Body of pancreas (tissue), 4 donors: ENCODE measurements at regions not wholly inside any gene's neighbourhood (a gene's known extent, or its start where the extent isn't known, plus 50 kb on each side); places are given as distances from the start of the nearest gene placed in this dataset.

ENCODE experiments used
- ATAC-seq: fragments of 150-250 bp; one replicate; pipeline ENCODE4 v1.9.1; 2016
- DNase-seq, 4 donors: peaks; one replicate each; pipeline ENCODE4 v3.0.0-alpha.2; 2019
- H3K27ac ChIP-seq, 4 donors: fragments of 200-600 bp; sonication (generic); 1 replicate in 3 of 4; 2 replicates in 1 of 4; pipeline versions ENCODE4 v1.5.1 to v1.6.1; 2016 to 2019; ENCODE audit warnings: mild to moderate bottlenecking in 1 of 4, mixed read lengths in 1 of 4, moderate library complexity in 1 of 4
- H3K27me3 ChIP-seq, 2 donors: fragments of 200-600 bp; sonication (generic); one replicate each; pipeline ENCODE4 v1.6.0; 2016; ENCODE audit warnings: mild to moderate bottlenecking in 1 of 2
- H3K36me3 ChIP-seq, 2 donors: fragments of 200-600 bp; sonication (generic); replicated peaks in 1 of 2; 2 replicates each; pipeline ENCODE4 v1.5.1; 2016; ENCODE audit warnings: low read depth in 2 of 2; ENCODE audit not compliant: insufficient read depth in 1 of 2
- H3K4me1 ChIP-seq: fragments of 200-600 bp; sonication (generic); one replicate; pipeline ENCODE4 v1.6.0; 2016
- H3K4me3 ChIP-seq, 2 donors: fragments of 200-600 bp; sonication (generic); 1 replicate in 1 of 2; 2 replicates in 1 of 2; pipeline ENCODE4 v1.5.1; 2016 to 2019
- H3K9me3 ChIP-seq, 3 donors: fragments of 200-600 bp; sonication (generic); 1 replicate in 2 of 3; 2 replicates in 1 of 3; pipeline ENCODE4 v1.5.1; 2016
- CTCF ChIP-seq, 7 experiments: fragments of 450-650 bp in 4 of 7; fragments of 200-600 bp in 3 of 7; sonication (generic) in 3 of 7; IDR thresholded peaks; one replicate each; pipeline ENCODE4 v1.5.1; 2016 to 2019; ENCODE audit warnings: antibody characterized with exemption in 7 of 7
- POLR2A ChIP-seq, 3 donors: fragments of 450-650 bp; IDR thresholded peaks; one replicate each; pipeline ENCODE4 v1.6.1; 2016; ENCODE audit warnings: antibody characterized with exemption in 3 of 3, mild to moderate bottlenecking in 2 of 3
- WGBS, 2 donors: methylation state at CpG; one replicate each; pipeline ENCODE4 v1.1.5; 2017; 5-methylcytosine and 5-hydroxymethylcytosine counted together
- intact Hi-C: fragments of 100-400 bp; cut with DNase I; formaldehyde crosslinking; loops from one replicate; pipeline ENCODE4 v1.15.1; 2023

- WGBS, 2 donors: 77 to 89% methylated on average over 4 to 5 of the region's 5 CpGs
- intact Hi-C loops: no loop called here
- no peak for TF ChIP-seq CTCF (IDR thresholded peaks at IDR 0.05)
- no peak for TF ChIP-seq POLR2A (IDR thresholded peaks at IDR 0.05)
These were observed 425.2 kb downstream of the GADD45G start for GRCh38 chr9:90029996-90030395.

GRCh38 chr9:90032296-90033027, 427.6 kb downstream of the GADD45G start:
- intact Hi-C loops: no loop called here
- no peak for ATAC-seq
- H3K4me1 ChIP-seq: no peaks in the 10 kb centered on the region
- DNase-seq: no peak
- H3K36me3 ChIP-seq: no peaks in the 10 kb centered on the region
- H3K9me3 ChIP-seq: no peaks in the 10 kb centered on the region
- WGBS, 2 donors: 55 to 65% methylated on average over 9 of the region's 9 CpGs
- no peak overlapping the region for H3K4me3 ChIP-seq
- H3K27ac ChIP-seq: no peak overlapping the region
- no peaks in the 10 kb centered on the region for H3K27me3 ChIP-seq
- TF ChIP-seq CTCF (IDR thresholded peaks at IDR 0.05) (no peak), POLR2A (IDR thresholded peaks at IDR 0.05) (no peak)

More at GRCh38 chr9:90029996-90030395, 425.2 kb downstream of the GADD45G start:
- no peak for ATAC-seq
- Histone ChIP-seq H3K4me1 (no peaks in the 10 kb centered on the region), H3K27me3 (no peaks in the 10 kb centered on the region), H3K9me3 (no peaks in the 10 kb centered on the region), H3K36me3 (no peaks in the 10 kb centered on the region), H3K27ac (no peak overlapping the region), H3K4me3 (no peak overlapping the region)
- no peak for DNase-seq

- Histone ChIP-seq H3K27me3 (no peaks in the 10 kb centered on the region), H3K4me3 (no peak overlapping the region), H3K36me3 (no peaks in the 10 kb centered on the region), H3K9me3 (no peaks in the 10 kb centered on the region), H3K4me1 (no peaks in the 10 kb centered on the region), H3K27ac (no peak overlapping the region)
- intact Hi-C loops: no loop called here
- DNase-seq (no peak), ATAC-seq (no peak)
- WGBS, 2 donors: 89 to 94% methylated on average over 7 of the region's 7 CpGs
- TF ChIP-seq CTCF (IDR thresholded peaks at IDR 0.05) (no peak), POLR2A (IDR thresholded peaks at IDR 0.05) (no peak)
These were observed 428.3 kb downstream of the GADD45G start for GRCh38 chr9:90033028-90033650.

GRCh38 chr9:90034071-90034470, 429.3 kb downstream of the GADD45G start:
- WGBS, 2 donors: 82 to 85% methylated on average over 5 of the region's 5 CpGs
- Histone ChIP-seq H3K27me3 (no peaks in the 10 kb centered on the region), H3K27ac (no peak overlapping the region), H3K4me3 (no peak overlapping the region), H3K36me3 (no peaks in the 10 kb centered on the region), H3K4me1 (no peaks in the 10 kb centered on the region), H3K9me3 (no peaks in the 10 kb centered on the region)
- TF ChIP-seq CTCF (IDR thresholded peaks at IDR 0.05) (no peak), POLR2A (IDR thresholded peaks at IDR 0.05) (no peak)
- intact Hi-C loops: no loop called here
- ATAC-seq (no peak), DNase-seq (no peak)

GRCh38 chr9:90035471-90035870, 430.7 kb downstream of the GADD45G start:
- Histone ChIP-seq H3K4me1 (no peaks in the 10 kb centered on the region), H3K27ac (no peak overlapping the region), H3K9me3 (no peaks in the 10 kb centered on the region), H3K27me3 (no peaks in the 10 kb centered on the region), H3K36me3 (no peaks in the 10 kb centered on the region), H3K4me3 (no peak overlapping the region)
- DNase-seq (no peak), ATAC-seq (no peak)
- intact Hi-C loops: no loop called here
- whole genome bisulfite sequencing, 2 donors: 86 to 89% methylated on average over 2 of the region's 2 CpGs
- no peak for TF ChIP-seq CTCF (IDR thresholded peaks at IDR 0.05)
- TF ChIP-seq POLR2A (IDR thresholded peaks at IDR 0.05): no peak
